Trophoblast cell (in vitro differentiated cells and primary cell): ENCODE measurements at regions not wholly inside any gene's neighbourhood (a gene's known extent, or its start where the extent isn't known, plus 50 kb on each side); places are given as distances from the start of the nearest gene placed in this dataset.

Source experiments
- DNase-seq, 2 donors: peaks; one replicate each; pipeline ENCODE4 v3.0.0-alpha.2; 2016
- H2AFZ ChIP-seq: 2 replicates; pipeline ENCODE4 v1.6.1; 2013; ENCODE audit warnings: low read length, moderate library complexity, mild to moderate bottlenecking; ENCODE audit not compliant: insufficient read depth, poor library complexity
- H2AK5ac ChIP-seq: 2 replicates; pipeline ENCODE4 v1.6.1; 2013; ENCODE audit warnings: mild to moderate bottlenecking, low read length
- H2BK120ac ChIP-seq: 2 replicates; pipeline ENCODE4 v1.6.1; 2013; ENCODE audit warnings: low read length, mild to moderate bottlenecking, moderate library complexity; ENCODE audit not compliant: insufficient read depth, poor library complexity
- H2BK12ac ChIP-seq: 2 replicates; pipeline ENCODE4 v1.6.1; 2013; ENCODE audit warnings: mild to moderate bottlenecking, low read length, moderate library complexity
- H2BK5ac ChIP-seq: 2 replicates; pipeline ENCODE4 v1.6.1; 2013; ENCODE audit warnings: low read length, low read depth, moderate library complexity, mild to moderate bottlenecking; ENCODE audit not compliant: poor library complexity
- H3K14ac ChIP-seq: 2 replicates; pipeline ENCODE4 v1.6.1; 2013; ENCODE audit warnings: mild to moderate bottlenecking, low read length
- H3K18ac ChIP-seq: 2 replicates; pipeline ENCODE4 v1.6.1; 2013; ENCODE audit warnings: mild to moderate bottlenecking, low read length
- H3K23ac ChIP-seq: 2 replicates; pipeline ENCODE4 v1.6.1; 2013; ENCODE audit warnings: low read length
- H3K27ac ChIP-seq: 2 replicates; pipeline ENCODE4 v1.5.1; 2013; ENCODE audit warnings: low read depth, mild to moderate bottlenecking, inconsistent platforms, low read length, moderate library complexity
- H3K27me3 ChIP-seq: 2 replicates; pipeline ENCODE4 v1.6.1; 2013; ENCODE audit warnings: inconsistent platforms, mild to moderate bottlenecking, low read length, moderate library complexity; ENCODE audit not compliant: insufficient read depth
- H3K36me3 ChIP-seq, 2 experiments: 1 replicate in 1 of 2; 2 replicates in 1 of 2; pipeline ENCODE4 v1.6.1; 2013; ENCODE audit warnings: low read length in 2 of 2, mild to moderate bottlenecking in 2 of 2, moderate library complexity in 1 of 2; ENCODE audit not compliant: insufficient read depth in 2 of 2, control insufficient read depth in 1 of 2
- H3K4ac ChIP-seq: 2 replicates; pipeline ENCODE4 v1.6.1; 2013; ENCODE audit warnings: low read depth, mild to moderate bottlenecking, low read length, moderate library complexity
- H3K4me1 ChIP-seq, 2 experiments: 1 replicate in 1 of 2; 2 replicates in 1 of 2; pipeline ENCODE4 v1.6.1; 2013; ENCODE audit warnings: low read length in 2 of 2, mild to moderate bottlenecking in 2 of 2, moderate library complexity in 1 of 2; ENCODE audit not compliant: insufficient read depth in 2 of 2, control insufficient read depth in 1 of 2
- H3K4me2 ChIP-seq: 2 replicates; pipeline ENCODE4 v1.6.1; 2013; ENCODE audit warnings: inconsistent platforms, mild to moderate bottlenecking, low read length, moderate library complexity
- H3K4me3 ChIP-seq: 2 replicates; pipeline ENCODE4 v1.5.1; 2013; ENCODE audit warnings: mild to moderate bottlenecking, low read depth, low read length, inconsistent platforms
- H3K79me1 ChIP-seq: one replicate; pipeline ENCODE4 v1.6.1; 2013; ENCODE audit warnings: low read length
- H3K79me2 ChIP-seq: 2 replicates; pipeline ENCODE4 v1.6.1; 2013; ENCODE audit warnings: low read length, mild to moderate bottlenecking; ENCODE audit not compliant: control insufficient read depth, insufficient read depth, poor library complexity
- H3K9ac ChIP-seq: 2 replicates; pipeline ENCODE4 v1.6.1; 2013; ENCODE audit warnings: mild to moderate bottlenecking, low read length
- H3K9me3 ChIP-seq: 2 replicates; pipeline ENCODE4 v1.6.1; 2013; ENCODE audit warnings: low read depth, mild to moderate bottlenecking, control low read depth, inconsistent platforms, low read length; ENCODE audit not compliant: insufficient read depth
- H4K12ac ChIP-seq: 2 replicates; pipeline ENCODE4 v1.6.1; 2013; ENCODE audit warnings: low read depth, mild to moderate bottlenecking, low read length, moderate library complexity
- H4K8ac ChIP-seq: 2 replicates; pipeline ENCODE4 v1.6.1; 2013; ENCODE audit warnings: low read depth, mild to moderate bottlenecking, low read length, moderate library complexity
- H4K91ac ChIP-seq: one replicate; pipeline ENCODE4 v1.6.1; 2013; ENCODE audit warnings: low read depth, mild to moderate bottlenecking, low read length, moderate library complexity
- WGBS: extraction: QIAGEN DNeasy Blood & Tissue Kit; methylation state at CpG from one replicate; pipeline ENCODE4 v1.1.7; 2013; ENCODE audit warnings: missing lambda C conversion rate; ENCODE audit not compliant: insufficient read length, insufficient coverage; ENCODE audit errors: extremely low coverage; 5-methylcytosine and 5-hydroxymethylcytosine counted together

GRCh38 chr2:6337472-6337820, 528.3 kb downstream of the CMPK2 start:
- H3K79me1 ChIP-seq = peaks cover 3% of the 10 kb centered on the region
- no peak overlapping the region for H3K9ac ChIP-seq
- H2AK5ac ChIP-seq = no peak overlapping the region
- H2BK120ac ChIP-seq = no peak overlapping the region
- no peak overlapping the region for H4K91ac ChIP-seq
- H2BK12ac ChIP-seq = no peak overlapping the region
- H2AFZ ChIP-seq = no peak overlapping the region
- H3K14ac ChIP-seq = no peak overlapping the region
- H3K36me3 ChIP-seq = no peaks in the 10 kb centered on the region
- no peak overlapping the region for H3K23ac ChIP-seq
- no peak overlapping the region for H3K18ac ChIP-seq
- H3K4me2 ChIP-seq = no peak overlapping the region
- DNase-seq = no peak
- no peak overlapping the region for H2BK5ac ChIP-seq
- no peak overlapping the region for H3K27ac ChIP-seq
- H3K9me3 ChIP-seq = no peaks in the 10 kb centered on the region
- H3K79me2 ChIP-seq = no peaks in the 10 kb centered on the region
- no peak overlapping the region for H4K12ac ChIP-seq
- no peak overlapping the region for H3K4ac ChIP-seq
- H3K27me3 ChIP-seq = no peaks in the 10 kb centered on the region
- peaks cover 0 to 2% of the 10 kb centered on the region in 2 experiments for H3K4me1 ChIP-seq
- H3K4me3 ChIP-seq = no peak overlapping the region
- H4K8ac ChIP-seq = no peak overlapping the region
- no CpG with 5 or more reads among the region's 8 CpGs for WGBS

DNA sequence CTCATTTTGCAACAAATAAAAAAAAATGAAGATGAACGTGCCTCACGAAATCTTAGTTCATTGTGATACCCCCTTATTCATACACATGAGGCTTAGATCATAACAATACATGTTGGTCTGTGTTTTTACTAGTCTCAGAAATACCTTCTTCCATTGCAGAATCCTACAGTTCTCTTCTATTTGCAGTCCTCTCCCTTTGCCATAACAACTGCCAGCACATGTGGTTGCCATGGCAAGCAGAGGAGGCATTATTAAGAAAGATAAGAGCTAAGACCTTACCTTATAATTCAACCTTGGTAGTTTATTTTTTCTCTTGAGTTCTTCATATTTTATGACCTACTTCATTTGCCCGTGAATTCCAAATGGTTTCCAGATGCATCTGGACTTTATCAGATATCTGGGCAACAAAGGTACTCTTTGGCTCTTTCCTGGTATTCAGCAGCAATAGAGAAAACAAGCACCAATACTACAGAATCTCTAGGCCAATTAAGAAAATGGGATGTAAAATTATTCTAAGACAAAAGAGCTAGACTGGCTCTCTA, 524.0 kb downstream of the CMPK2 start:
- Histone ChIP-seq H3K4ac (no peak overlapping the region), H3K79me1 (peaks cover under 1% of the 10 kb centered on the region), H4K91ac (no peak overlapping the region), H3K4me2 (no peak overlapping the region), H2BK5ac (no peak overlapping the region), H3K4me3 (no peak overlapping the region), H3K23ac (no peak overlapping the region), H3K9ac (no peak overlapping the region), H2BK120ac (no peak overlapping the region), H3K14ac (no peak overlapping the region), H3K27ac (no peak overlapping the region), H3K79me2 (no peaks in the 10 kb centered on the region), H2BK12ac (no peak overlapping the region), H3K4me1 (peaks cover 0 to 2% of the 10 kb centered on the region in 2 experiments), H4K8ac (no peak overlapping the region), H3K9me3 (no peaks in the 10 kb centered on the region), H3K27me3 (no peaks in the 10 kb centered on the region), H3K18ac (no peak overlapping the region), H3K36me3 (no peaks in the 10 kb centered on the region), H2AFZ (no peak overlapping the region), H2AK5ac (no peak overlapping the region), H4K12ac (no peak overlapping the region)
- no peak for DNase-seq
- WGBS = no CpG with 5 or more reads among the region's 3 CpGs

DNA sequence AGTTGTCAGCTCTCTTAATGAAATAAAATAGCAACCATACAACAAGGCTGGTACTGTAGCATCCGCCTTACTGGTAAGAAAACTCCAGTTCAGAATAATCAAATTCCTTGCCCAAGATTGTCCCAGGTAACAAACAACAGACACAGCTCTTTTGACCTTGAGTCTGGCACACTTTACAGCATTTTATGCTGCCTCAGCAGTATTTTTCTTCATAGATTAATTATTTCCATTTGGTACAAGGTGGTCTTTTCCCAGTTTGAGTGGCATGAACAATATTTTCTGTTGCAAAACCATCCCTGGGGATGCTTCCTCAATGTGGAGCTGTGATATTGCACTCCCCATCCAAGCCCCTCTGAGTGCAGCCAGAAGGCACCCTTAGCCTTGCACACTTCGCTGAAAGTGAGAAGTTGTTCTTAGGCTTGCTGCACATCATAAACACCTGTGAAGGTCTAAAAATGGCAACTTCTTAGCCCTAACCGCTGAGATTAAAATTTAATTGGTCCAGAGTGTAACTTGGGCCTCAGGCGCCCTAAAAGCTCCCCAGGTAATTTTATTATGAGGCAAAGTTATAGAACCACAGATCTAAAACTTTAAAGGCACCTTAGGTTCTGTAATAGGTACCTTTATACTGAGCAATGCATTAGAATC, 523.3 kb downstream of the CMPK2 start:
- H3K4ac ChIP-seq = no peak overlapping the region
- WGBS = no CpG with 5 or more reads among the region's 4 CpGs

DNA sequence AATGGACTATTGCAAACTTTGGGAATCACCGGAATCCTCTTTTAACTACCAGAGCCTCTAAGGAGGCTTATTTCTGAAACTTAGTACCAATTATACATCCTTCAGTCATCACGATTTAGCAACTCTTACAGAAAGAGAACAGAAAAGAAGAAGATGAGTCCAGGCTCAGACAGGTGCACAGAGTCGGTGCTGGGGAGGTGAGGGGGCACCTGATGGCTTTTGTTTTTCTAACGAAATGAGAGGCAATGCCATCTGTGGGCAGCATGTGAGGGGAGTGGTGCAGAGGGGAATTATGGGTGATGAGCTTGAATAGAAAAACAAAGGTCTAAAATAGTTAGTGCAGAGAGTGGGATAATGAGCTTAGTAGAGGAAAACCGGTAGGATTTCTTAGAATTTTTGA, 522.6 kb downstream of the CMPK2 start:
- no peaks in the 10 kb centered on the region for H3K36me3 ChIP-seq
- no peak overlapping the region for H3K14ac ChIP-seq
- no peak overlapping the region for H3K23ac ChIP-seq
- no CpG with 5 or more reads among the region's 5 CpGs for WGBS
- H3K4me1 ChIP-seq = no peaks in the 10 kb centered on the region
- H2AFZ ChIP-seq = no peak overlapping the region
- H3K27me3 ChIP-seq = no peaks in the 10 kb centered on the region
- no peak overlapping the region for H4K91ac ChIP-seq
- no peak overlapping the region for H2BK5ac ChIP-seq
- H2BK120ac ChIP-seq = no peak overlapping the region
- H2BK12ac ChIP-seq = no peak overlapping the region
- no peak overlapping the region for H3K4me3 ChIP-seq
- H4K8ac ChIP-seq = no peak overlapping the region
- no peak overlapping the region for H3K27ac ChIP-seq
- H3K79me2 ChIP-seq = no peaks in the 10 kb centered on the region
- H3K18ac ChIP-seq = no peak overlapping the region
- H2AK5ac ChIP-seq = no peak overlapping the region
- no peak overlapping the region for H3K9ac ChIP-seq
- no peak overlapping the region for H3K4ac ChIP-seq
- H3K9me3 ChIP-seq = no peaks in the 10 kb centered on the region
- no peak for DNase-seq
- no peaks in the 10 kb centered on the region for H3K79me1 ChIP-seq
- no peak overlapping the region for H4K12ac ChIP-seq
- H3K4me2 ChIP-seq = no peak overlapping the region

More for the DNA sequence above, 523.3 kb downstream of the CMPK2 start:
- Histone ChIP-seq H3K4me3 (no peak overlapping the region), H2AFZ (no peak overlapping the region), H3K27me3 (no peaks in the 10 kb centered on the region), H3K9ac (no peak overlapping the region), H3K14ac (no peak overlapping the region), H2BK120ac (no peak overlapping the region), H3K4me2 (no peak overlapping the region), H3K23ac (no peak overlapping the region), H3K9me3 (no peaks in the 10 kb centered on the region), H3K79me2 (no peaks in the 10 kb centered on the region), H3K36me3 (no peaks in the 10 kb centered on the region), H3K79me1 (no peaks in the 10 kb centered on the region), H3K18ac (no peak overlapping the region), H2BK5ac (no peak overlapping the region), H2AK5ac (no peak overlapping the region), H3K4me1 (no peaks in the 10 kb centered on the region), H3K27ac (no peak overlapping the region), H4K8ac (no peak overlapping the region), H4K91ac (no peak overlapping the region), H4K12ac (no peak overlapping the region), H2BK12ac (no peak overlapping the region)
- DNase-seq = no peak
